ENCODE measurements at regions not wholly inside any gene's neighbourhood (a gene's known extent, or its start where the extent isn't known, plus 50 kb on each side); places are given as distances from the start of the nearest gene placed in this dataset.

DNA sequence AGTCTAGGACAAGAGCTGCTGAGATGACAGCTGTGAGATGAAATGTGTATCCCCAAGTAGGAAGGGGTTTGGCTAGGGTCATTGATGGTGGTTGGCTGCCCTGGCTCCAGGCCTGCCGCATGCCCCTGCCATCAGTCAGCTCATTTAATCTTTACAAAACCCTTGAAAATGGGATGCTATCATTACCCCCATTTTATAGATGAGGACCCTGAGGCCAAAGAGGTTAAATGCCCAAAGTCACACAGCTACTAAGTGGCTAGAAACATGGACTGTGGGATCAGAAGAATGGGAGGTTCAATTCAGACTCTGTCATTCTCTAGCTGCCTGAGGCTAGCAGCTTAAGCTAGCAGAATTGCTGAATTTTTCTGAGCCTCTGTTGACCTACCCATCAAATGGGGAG is 198.8 kb downstream of the MAF start:
- H3K27me3 ChIP-seq (ENCODE audit: control insufficient read depth, insufficient read depth, low read length), result no peaks in the 10 kb centered on the region
- H3K79me1 ChIP-seq (ENCODE audit: low read depth in 1 of 2, low read length in 2 of 2), result no peaks in the 10 kb centered on the region
- no peak overlapping the region for H2BK20ac ChIP-seq (ENCODE audit: low read depth, low read length)
- H3K4me3 ChIP-seq (ENCODE audit: insufficient read depth, low read depth, low read length), result no peak overlapping the region
- DNase-seq, result no peak
- H3K4me2 ChIP-seq (ENCODE audit: low read depth, low read length), result no peak overlapping the region
- H3K9ac ChIP-seq (ENCODE audit: low read depth, low read length), result no peak overlapping the region
- H3K18ac ChIP-seq (ENCODE audit: low read depth, low read length), result no peak overlapping the region
- H2BK120ac ChIP-seq (ENCODE audit: low read depth, low read length), result no peak overlapping the region
- H3K4me1 ChIP-seq (ENCODE audit: control insufficient read depth, insufficient read depth, low read length), result no peaks in the 10 kb centered on the region
- no peak overlapping the region for H3K23ac ChIP-seq (ENCODE audit: low read depth, low read length)
- H2BK15ac ChIP-seq (ENCODE audit: low read depth, low read length), result no peak overlapping the region
- H3K36me3 ChIP-seq (ENCODE audit: control insufficient read depth, insufficient read depth, low read length), result no peaks in the 10 kb centered on the region
- H4K91ac ChIP-seq (ENCODE audit: insufficient read depth, low read depth, low read length), result no peak overlapping the region
- no peak overlapping the region for H3K14ac ChIP-seq (replicated peaks; ENCODE audit: low read depth, low read length)
- POLR2A ChIA-PET (ENCODE audit: unreplicated experiment), result no interaction called here
- ATAC-seq (ENCODE audit: low read depth), result no peak
- TF ChIP-seq RCOR1 (IDR thresholded peaks at IDR 0.05; ENCODE audit: insufficient replicate concordance, low read length) (no peak), POLR2A (IDR thresholded peaks at IDR 0.05; ENCODE audit: low read depth, low read length) (no peak), FOS (IDR thresholded peaks at IDR 0.05; ENCODE audit: low read depth, low read length) (no peak), MXI1 (IDR thresholded peaks at IDR 0.05; ENCODE audit: borderline replicate concordance, low read depth, low read length) (no peak), NFE2L2 (IDR thresholded peaks at IDR 0.05; ENCODE audit: low read depth, low read length) (no peak), CEBPB (IDR thresholded peaks at IDR 0.05; ENCODE audit: low read depth, low read length) (no peak), CHD1 (IDR thresholded peaks at IDR 0.05; ENCODE audit: low read depth, low read length) (no peak), RFX5 (IDR thresholded peaks at IDR 0.05; ENCODE audit: low read depth, low read length) (no peak), RAD21 (IDR thresholded peaks at IDR 0.05; ENCODE audit: low read length) (no peak), SMC3 (IDR thresholded peaks at IDR 0.05; ENCODE audit: low read depth, low read length) (no peak), MAFK (IDR thresholded peaks at IDR 0.05; ENCODE audit: low read depth, low read length) (no peak), MAZ (IDR thresholded peaks at IDR 0.05; ENCODE audit: borderline replicate concordance, low read depth, low read length) (no peak), BHLHE40 (IDR thresholded peaks at IDR 0.05; ENCODE audit: low read depth, low read length) (no peak)
- TF ChIP-seq, protein P1, sequence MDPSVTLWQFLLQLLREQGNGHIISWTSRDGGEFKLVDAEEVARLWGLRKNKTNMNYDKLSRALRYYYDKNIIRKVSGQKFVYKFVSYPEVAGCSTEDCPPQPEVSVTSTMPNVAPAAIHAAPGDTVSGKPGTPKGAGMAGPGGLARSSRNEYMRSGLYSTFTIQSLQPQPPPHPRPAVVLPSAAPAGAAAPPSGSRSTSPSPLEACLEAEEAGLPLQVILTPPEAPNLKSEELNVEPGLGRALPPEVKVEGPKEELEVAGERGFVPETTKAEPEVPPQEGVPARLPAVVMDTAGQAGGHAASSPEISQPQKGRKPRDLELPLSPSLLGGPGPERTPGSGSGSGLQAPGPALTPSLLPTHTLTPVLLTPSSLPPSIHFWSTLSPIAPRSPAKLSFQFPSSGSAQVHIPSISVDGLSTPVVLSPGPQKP (IDR thresholded peaks at IDR 0.05; ENCODE audit: borderline replicate concordance, low read depth, low read length), result no peak
- TF ChIP-seq, protein P2, sequence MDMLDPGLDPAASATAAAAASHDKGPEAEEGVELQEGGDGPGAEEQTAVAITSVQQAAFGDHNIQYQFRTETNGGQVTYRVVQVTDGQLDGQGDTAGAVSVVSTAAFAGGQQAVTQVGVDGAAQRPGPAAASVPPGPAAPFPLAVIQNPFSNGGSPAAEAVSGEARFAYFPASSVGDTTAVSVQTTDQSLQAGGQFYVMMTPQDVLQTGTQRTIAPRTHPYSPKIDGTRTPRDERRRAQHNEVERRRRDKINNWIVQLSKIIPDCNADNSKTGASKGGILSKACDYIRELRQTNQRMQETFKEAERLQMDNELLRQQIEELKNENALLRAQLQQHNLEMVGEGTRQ (IDR thresholded peaks at IDR 0.05; ENCODE audit: low read depth, low read length), result no peak
- TF ChIP-seq, protein P3, sequence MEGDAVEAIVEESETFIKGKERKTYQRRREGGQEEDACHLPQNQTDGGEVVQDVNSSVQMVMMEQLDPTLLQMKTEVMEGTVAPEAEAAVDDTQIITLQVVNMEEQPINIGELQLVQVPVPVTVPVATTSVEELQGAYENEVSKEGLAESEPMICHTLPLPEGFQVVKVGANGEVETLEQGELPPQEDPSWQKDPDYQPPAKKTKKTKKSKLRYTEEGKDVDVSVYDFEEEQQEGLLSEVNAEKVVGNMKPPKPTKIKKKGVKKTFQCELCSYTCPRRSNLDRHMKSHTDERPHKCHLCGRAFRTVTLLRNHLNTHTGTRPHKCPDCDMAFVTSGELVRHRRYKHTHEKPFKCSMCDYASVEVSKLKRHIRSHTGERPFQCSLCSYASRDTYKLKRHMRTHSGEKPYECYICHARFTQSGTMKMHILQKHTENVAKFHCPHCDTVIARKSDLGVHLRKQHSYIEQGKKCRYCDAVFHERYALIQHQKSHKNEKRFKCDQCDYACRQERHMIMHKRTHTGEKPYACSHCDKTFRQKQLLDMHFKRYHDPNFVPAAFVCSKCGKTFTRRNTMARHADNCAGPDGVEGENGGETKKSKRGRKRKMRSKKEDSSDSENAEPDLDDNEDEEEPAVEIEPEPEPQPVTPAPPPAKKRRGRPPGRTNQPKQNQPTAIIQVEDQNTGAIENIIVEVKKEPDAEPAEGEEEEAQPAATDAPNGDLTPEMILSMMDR (conservative IDR thresholded peaks at IDR 0.05; ENCODE audit: low read depth, low read length), result no peak
- no peak overlapping the region for H2BK5ac ChIP-seq (ENCODE audit: low read depth, low read length, poor library complexity, severe bottlenecking)
- in situ Hi-C loops (cut with MboI; ENCODE audit: low sequenced_read_pairs), result no loop called here
- H3K9me1 ChIP-seq (ENCODE audit: insufficient read depth, low read length), result no peaks in the 10 kb centered on the region
- dilution Hi-C loops (cut with HindIII; ENCODE audit: low sequenced_read_pairs, unreplicated experiment), result no loop called here
- H4K8ac ChIP-seq (ENCODE audit: low read depth in 2 of 2, low read length in 2 of 2), result no peak overlapping the region
- no CpG with 5 or more reads among the region's 1 CpG for WGBS, 2 experiments (ENCODE audit: extremely low coverage in 2 of 2, insufficient read length in 1 of 2)
- no TSS peak for BruUV-seq (replicated peaks)
- peaks cover 29% of the 10 kb centered on the region for H3K9me3 ChIP-seq (ENCODE audit: control insufficient read depth, insufficient read depth, low read length)
- no peaks in the 10 kb centered on the region for H4K20me1 ChIP-seq (ENCODE audit: insufficient read depth, low read length)
- intact Hi-C loops (cut with micrococcal nuclease), result no loop called here
- no peak overlapping the region for H2AK9ac ChIP-seq (replicated peaks; ENCODE audit: low read depth, low read length, poor library complexity)
- H3K4ac ChIP-seq (ENCODE audit: low read depth, low read length), result no peak overlapping the region
- H2AK5ac ChIP-seq (ENCODE audit: low read depth, low read length), result no peak overlapping the region
- no peak overlapping the region for H2AFZ ChIP-seq (replicated peaks; ENCODE audit: low read length, poor library complexity)
- no peak overlapping the region for H4K5ac ChIP-seq (ENCODE audit: low read depth, low read length)
- H3K27ac ChIP-seq (ENCODE audit: insufficient read depth, low read length), result no peak overlapping the region
- no peak overlapping the region for H3K56ac ChIP-seq (ENCODE audit: extremely low read depth, insufficient read depth, low read length)
- CTCF ChIA-PET, result no interaction called here
